ENCODE measurements at regions not wholly inside any gene's neighbourhood (a gene's known extent, or its start where the extent isn't known, plus 50 kb on each side); places are given as distances from the start of the nearest gene placed in this dataset.

DNA sequence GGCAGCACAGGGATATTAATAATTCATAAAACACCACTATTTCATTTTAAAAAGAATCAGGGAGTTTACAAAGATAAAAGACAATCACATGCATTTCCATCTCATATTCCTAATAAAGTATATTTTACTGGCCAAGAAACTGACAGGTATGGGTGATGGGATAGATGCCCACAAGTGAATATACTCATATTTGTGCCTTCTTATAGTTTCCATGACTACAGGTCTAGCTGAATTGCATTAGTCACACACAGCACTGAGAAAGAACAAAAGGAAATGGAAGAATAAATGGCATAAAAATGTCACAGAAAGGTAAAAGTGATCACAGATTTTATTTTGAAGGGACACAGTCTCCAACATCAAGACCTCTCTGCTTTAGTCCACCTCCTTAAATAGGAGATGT, 193.5 kb downstream of the PLK2 start:
- H3K4me3 Mint-ChIP-seq = no peak overlapping the region
- intact Hi-C loops (cut with micrococcal nuclease) = no loop called here
- no peak overlapping the region for H3K27ac Mint-ChIP-seq
- H3K36me3 Mint-ChIP-seq (ENCODE audit: low read depth) = no peaks in the 10 kb centered on the region
- H3K27me3 Mint-ChIP-seq = peaks cover 2% of the 10 kb centered on the region
- DNase-seq = no peak
- no peaks in the 10 kb centered on the region for H3K4me1 Mint-ChIP-seq
- H3K9me3 Mint-ChIP-seq = no peaks in the 10 kb centered on the region

GRCh38 chr5:58265246-58265930, 194.5 kb downstream of the PLK2 start:
- DNase-seq = no peak
- Mint-ChIP-seq H3K27me3 (peaks cover 2% of the 10 kb centered on the region), H3K4me1 (no peaks in the 10 kb centered on the region), H3K36me3 (ENCODE audit: low read depth) (no peaks in the 10 kb centered on the region), H3K9me3 (no peaks in the 10 kb centered on the region), H3K27ac (no peak overlapping the region), H3K4me3 (no peak overlapping the region)
- intact Hi-C loops (cut with micrococcal nuclease) = no loop called here

GRCh38 chr5:58264276-58264675, 195.6 kb downstream of the PLK2 start:
- H3K36me3 Mint-ChIP-seq (ENCODE audit: low read depth) = no peaks in the 10 kb centered on the region
- intact Hi-C loops (cut with micrococcal nuclease) = no loop called here
- H3K9me3 Mint-ChIP-seq = no peaks in the 10 kb centered on the region
- no peaks in the 10 kb centered on the region for H3K4me1 Mint-ChIP-seq
- H3K27ac Mint-ChIP-seq = no peak overlapping the region
- H3K4me3 Mint-ChIP-seq = no peak overlapping the region
- no peak for DNase-seq
- peaks cover 2% of the 10 kb centered on the region for H3K27me3 Mint-ChIP-seq

DNA sequence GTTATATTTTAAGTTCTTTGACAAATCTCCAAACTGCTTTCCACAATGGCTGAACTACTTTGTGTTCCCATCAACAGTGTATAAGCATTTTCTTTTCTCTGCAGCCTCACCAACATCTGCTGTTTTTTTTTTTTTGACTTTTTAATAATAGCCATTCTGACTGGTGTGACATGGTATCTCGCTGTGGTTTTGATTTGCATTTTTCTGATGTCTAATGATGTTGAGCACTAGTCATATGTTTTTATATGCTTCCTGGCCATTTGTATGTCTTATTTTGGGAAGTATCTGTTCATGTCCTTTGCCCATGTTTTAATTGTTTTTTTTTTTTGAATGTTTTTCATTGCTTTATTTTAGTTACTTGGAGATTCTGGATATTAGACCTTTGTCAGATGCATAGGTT, 196.6 kb downstream of the PLK2 start:
- Mint-ChIP-seq H3K27me3 (peaks cover 2% of the 10 kb centered on the region), H3K36me3 (ENCODE audit: low read depth) (no peaks in the 10 kb centered on the region), H3K4me1 (no peaks in the 10 kb centered on the region), H3K27ac (no peak overlapping the region), H3K4me3 (no peak overlapping the region), H3K9me3 (no peaks in the 10 kb centered on the region)
- intact Hi-C loops (cut with micrococcal nuclease) = no loop called here
- no peak for DNase-seq

DNA sequence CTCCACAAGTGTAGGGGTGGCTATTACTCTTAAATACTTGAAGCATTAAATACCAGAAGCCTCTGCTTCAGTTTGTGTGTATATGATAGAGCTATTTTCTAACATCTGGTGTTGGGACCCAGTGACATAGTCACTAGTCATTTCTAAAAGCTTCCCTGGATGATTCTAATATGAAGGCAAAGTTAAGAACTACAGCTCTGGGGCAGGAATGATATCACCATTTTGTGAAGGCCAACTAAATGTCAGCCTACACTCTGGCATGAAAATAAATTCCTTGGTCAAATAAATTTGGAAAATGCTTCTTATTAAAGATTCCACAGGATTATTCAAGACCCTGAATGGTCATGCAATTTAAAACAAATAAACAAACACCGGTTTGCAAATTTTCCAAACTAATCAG, 197.7 kb downstream of the PLK2 start:
- intact Hi-C loops (cut with micrococcal nuclease) = no loop called here
- H3K9me3 Mint-ChIP-seq = no peaks in the 10 kb centered on the region
- H3K4me1 Mint-ChIP-seq = no peaks in the 10 kb centered on the region
- DNase-seq = no peak
- H3K4me3 Mint-ChIP-seq = no peak overlapping the region
- no peaks in the 10 kb centered on the region for H3K27me3 Mint-ChIP-seq
- H3K36me3 Mint-ChIP-seq (ENCODE audit: low read depth) = no peaks in the 10 kb centered on the region
- no peak overlapping the region for H3K27ac Mint-ChIP-seq

DNA sequence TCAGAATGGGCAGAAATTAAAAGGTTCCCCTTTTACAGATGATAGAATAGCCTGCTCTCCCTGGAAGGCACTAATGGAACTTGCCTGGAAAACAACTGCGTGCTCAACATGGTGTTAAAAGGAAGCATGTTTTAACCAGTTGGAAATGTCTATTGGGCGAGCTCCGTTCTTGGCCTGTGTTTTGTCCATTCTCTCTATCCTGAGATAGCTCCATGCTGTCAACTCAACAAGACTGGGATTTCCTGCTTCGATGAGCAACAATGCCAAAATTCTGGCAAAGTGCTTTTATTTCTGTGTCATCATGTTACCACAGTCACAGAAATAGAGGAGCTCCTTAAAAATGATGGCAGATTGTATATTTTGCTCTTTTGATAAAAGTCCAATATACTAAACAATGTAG, 198.3 kb downstream of the PLK2 start:
- H3K9me3 Mint-ChIP-seq = no peaks in the 10 kb centered on the region
- H3K4me3 Mint-ChIP-seq = no peak overlapping the region
- intact Hi-C loops (cut with micrococcal nuclease) = no loop called here
- H3K27ac Mint-ChIP-seq = no peak overlapping the region
- H3K4me1 Mint-ChIP-seq = no peaks in the 10 kb centered on the region
- H3K27me3 Mint-ChIP-seq = no peaks in the 10 kb centered on the region
- DNase-seq = no peak
- no peaks in the 10 kb centered on the region for H3K36me3 Mint-ChIP-seq (ENCODE audit: low read depth)

DNA sequence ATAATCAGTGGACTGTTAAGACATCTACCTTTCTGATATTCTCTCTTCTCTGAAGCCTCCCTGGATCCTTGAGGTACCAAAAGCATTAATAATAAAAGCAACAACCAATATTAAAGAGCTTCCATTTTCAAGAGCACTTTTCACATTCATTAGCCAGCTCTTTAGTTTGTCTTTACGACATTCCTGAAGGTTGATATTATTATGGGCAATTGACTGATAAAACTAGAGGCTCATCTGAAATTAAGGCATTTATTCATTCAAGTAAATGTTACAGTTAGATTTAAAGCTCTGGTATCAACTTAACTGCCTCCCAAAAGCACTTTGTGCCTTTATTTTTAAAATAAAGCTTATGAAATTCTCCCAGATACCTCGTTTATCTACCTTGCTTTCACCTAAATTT, 199.6 kb downstream of the PLK2 start:
- no peak for DNase-seq
- Mint-ChIP-seq H3K36me3 (ENCODE audit: low read depth) (no peaks in the 10 kb centered on the region), H3K9me3 (no peaks in the 10 kb centered on the region), H3K4me3 (no peak overlapping the region), H3K27ac (no peak overlapping the region), H3K27me3 (no peaks in the 10 kb centered on the region), H3K4me1 (no peaks in the 10 kb centered on the region)
- intact Hi-C loops (cut with micrococcal nuclease) = no loop called here

GRCh38 chr5:58259685-58260152, 200.2 kb downstream of the PLK2 start:
- Mint-ChIP-seq H3K36me3 (ENCODE audit: low read depth) (no peaks in the 10 kb centered on the region), H3K9me3 (no peaks in the 10 kb centered on the region), H3K27ac (no peak overlapping the region), H3K4me1 (no peaks in the 10 kb centered on the region), H3K4me3 (no peak overlapping the region), H3K27me3 (peaks cover 2% of the 10 kb centered on the region)
- intact Hi-C loops (cut with micrococcal nuclease) = no loop called here
- no peak for DNase-seq

DNA sequence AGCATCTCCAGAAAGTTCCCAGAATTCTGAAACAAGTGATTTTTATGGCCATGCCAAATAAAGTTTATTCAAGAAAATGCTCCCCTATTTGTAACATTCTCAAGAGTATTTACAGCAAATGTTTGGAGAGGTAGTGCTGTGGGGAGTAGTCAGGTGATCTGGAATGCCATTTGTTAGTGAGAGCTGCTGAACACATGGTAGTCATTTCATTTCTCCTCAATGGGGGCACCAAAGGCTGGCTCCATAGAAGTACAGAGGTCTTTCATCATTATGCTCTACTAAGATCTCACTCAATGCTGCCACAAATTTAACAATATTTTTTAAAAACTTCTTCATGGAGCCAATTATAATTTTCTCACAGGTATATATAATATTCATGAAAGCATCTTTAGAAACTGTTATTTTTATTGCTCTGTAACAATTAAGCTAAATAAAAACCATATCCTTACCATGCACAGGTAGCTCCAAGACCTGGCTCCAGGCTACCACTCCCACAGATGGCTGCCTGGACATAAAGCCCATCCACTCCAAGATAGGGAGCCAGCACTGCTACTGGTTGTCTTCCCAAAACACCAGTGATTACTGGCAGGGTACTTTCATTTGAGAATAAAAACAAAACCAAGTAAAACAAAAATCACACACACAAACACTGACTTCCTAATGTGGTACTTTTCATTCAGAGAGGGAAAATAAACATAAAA, 200.8 kb downstream of the PLK2 start:
- Mint-ChIP-seq H3K27ac (no peak overlapping the region), H3K27me3 (peaks cover 2% of the 10 kb centered on the region), H3K9me3 (no peaks in the 10 kb centered on the region), H3K4me3 (no peak overlapping the region), H3K36me3 (ENCODE audit: low read depth) (no peaks in the 10 kb centered on the region), H3K4me1 (no peaks in the 10 kb centered on the region)
- intact Hi-C loops (cut with micrococcal nuclease) = no loop called here
- no peak for DNase-seq

DNA sequence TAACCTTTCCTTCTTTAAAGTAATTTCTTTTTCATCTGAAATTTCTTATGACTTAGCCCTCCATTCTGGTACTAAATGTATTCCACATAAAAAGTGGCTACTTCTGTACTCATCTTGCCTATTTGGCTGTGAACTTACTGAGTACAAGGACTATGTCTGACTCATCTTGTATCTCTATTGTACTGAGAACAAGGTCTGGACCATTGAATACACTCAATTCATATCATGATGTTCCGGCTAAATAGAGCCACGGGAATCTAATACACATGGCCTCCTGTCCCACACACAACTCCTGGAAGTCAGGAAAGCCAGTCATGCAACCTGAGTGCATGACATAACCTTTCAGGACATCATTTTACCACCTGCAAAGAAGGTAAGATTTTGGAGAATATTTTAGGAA, 203.9 kb downstream of the PLK2 start:
- no peak overlapping the region for H3K27ac Mint-ChIP-seq
- intact Hi-C loops (cut with micrococcal nuclease) = no loop called here

DNA sequence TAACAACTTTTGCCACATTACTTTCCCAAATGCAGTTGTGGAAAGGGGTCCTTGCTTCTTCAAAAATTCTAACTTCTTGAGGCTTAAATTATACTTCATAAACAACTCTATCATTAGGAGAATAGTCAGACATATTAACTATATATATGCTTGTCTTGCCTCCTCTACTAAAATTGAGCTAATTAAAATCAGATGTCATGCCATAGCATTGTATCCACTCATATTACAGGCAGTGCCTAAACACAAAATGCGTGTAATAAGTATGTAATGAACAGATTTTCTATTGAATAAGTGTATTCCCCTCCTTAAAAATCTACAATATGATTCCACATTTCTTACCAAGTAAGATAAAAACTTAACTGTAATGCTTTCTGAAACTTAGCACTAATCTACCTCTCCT, 204.5 kb downstream of the PLK2 start:
- H3K4me3 Mint-ChIP-seq = no peak overlapping the region

More for the DNA sequence above, 203.9 kb downstream of the PLK2 start:
- Mint-ChIP-seq H3K9me3 (no peaks in the 10 kb centered on the region), H3K4me1 (no peaks in the 10 kb centered on the region), H3K27me3 (peaks cover 5% of the 10 kb centered on the region), H3K36me3 (ENCODE audit: low read depth) (no peaks in the 10 kb centered on the region), H3K4me3 (no peak overlapping the region)
- no peak for DNase-seq

GRCh38 chr5:58248221-58248620, 211.7 kb downstream of the PLK2 start:
- H3K27me3 Mint-ChIP-seq = peaks cover 5% of the 10 kb centered on the region
- no peak for DNase-seq
- no peaks in the 10 kb centered on the region for H3K9me3 Mint-ChIP-seq
- H3K4me1 Mint-ChIP-seq = no peaks in the 10 kb centered on the region
- no peaks in the 10 kb centered on the region for H3K36me3 Mint-ChIP-seq (ENCODE audit: low read depth)
- intact Hi-C loops (cut with micrococcal nuclease) = no loop called here
- no peak overlapping the region for H3K27ac Mint-ChIP-seq
- no peak overlapping the region for H3K4me3 Mint-ChIP-seq

More for the DNA sequence above, 204.5 kb downstream of the PLK2 start:
- no peaks in the 10 kb centered on the region for H3K36me3 Mint-ChIP-seq (ENCODE audit: low read depth)
- H3K27ac Mint-ChIP-seq = no peak overlapping the region
- intact Hi-C loops (cut with micrococcal nuclease) = no loop called here
- H3K4me1 Mint-ChIP-seq = no peaks in the 10 kb centered on the region
- no peak for DNase-seq
- H3K27me3 Mint-ChIP-seq = peaks cover 5% of the 10 kb centered on the region
- no peaks in the 10 kb centered on the region for H3K9me3 Mint-ChIP-seq

DNA sequence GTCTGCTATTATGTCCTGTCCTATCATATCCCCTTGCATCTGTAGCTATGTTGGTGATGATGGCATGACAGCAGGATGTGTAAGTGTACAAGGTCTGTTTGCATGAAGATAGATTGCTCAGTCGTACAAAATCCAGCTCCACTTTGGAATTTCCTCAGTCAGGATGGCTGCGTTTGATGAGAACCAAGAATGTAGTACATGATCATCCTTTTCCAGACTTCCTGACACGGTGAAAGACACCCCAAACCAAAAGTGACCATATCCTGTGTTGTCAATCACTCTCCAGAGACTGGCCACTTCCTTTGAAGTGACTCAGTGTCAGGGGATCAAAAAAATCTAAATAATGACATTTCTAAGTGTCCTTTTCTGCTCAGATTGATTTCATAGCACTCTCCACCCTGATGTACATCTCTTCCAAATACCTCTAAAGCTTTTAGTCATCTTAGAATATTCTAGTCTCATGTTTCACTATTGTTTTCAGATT, 213.4 kb downstream of the PLK2 start:
- no peaks in the 10 kb centered on the region for H3K4me1 Mint-ChIP-seq
- H3K4me3 Mint-ChIP-seq = no peak overlapping the region
- no peaks in the 10 kb centered on the region for H3K9me3 Mint-ChIP-seq
- peaks cover 2% of the 10 kb centered on the region for H3K27me3 Mint-ChIP-seq
- H3K36me3 Mint-ChIP-seq (ENCODE audit: low read depth) = no peaks in the 10 kb centered on the region
- intact Hi-C loops (cut with micrococcal nuclease) = no loop called here
- DNase-seq = no peak
- H3K27ac Mint-ChIP-seq = no peak overlapping the region

- no peak for DNase-seq
- Mint-ChIP-seq H3K36me3 (ENCODE audit: low read depth) (no peaks in the 10 kb centered on the region), H3K4me3 (no peak overlapping the region), H3K4me1 (no peaks in the 10 kb centered on the region), H3K27me3 (peaks cover 2% of the 10 kb centered on the region), H3K27ac (no peak overlapping the region), H3K9me3 (no peaks in the 10 kb centered on the region)
- intact Hi-C loops (cut with micrococcal nuclease) = no loop called here
These were observed 214.4 kb downstream of the PLK2 start for GRCh38 chr5:58245476-58245840.

Data from activated CD4-positive, alpha-beta T cell treated with anti-CD3 and anti-CD28 coated beads, Interleukin-2, amount 10 ng/mL, durations not matched to agents 24 days and 14 days (primary cell).